ENCODE measurements at regions not wholly inside any gene's neighbourhood (a gene's known extent, or its start where the extent isn't known, plus 50 kb on each side); places are given as distances from the start of the nearest gene placed in this dataset.

GRCh38 chr9:107591781-107592180 lies 102.2 kb upstream of the KLF4 start:
- Mint-ChIP-seq H3K9me3 (no peaks in the 10 kb centered on the region), H3K36me3 (no peaks in the 10 kb centered on the region), H3K27me3 (ENCODE audit: low read depth in 3 of 3) (peaks cover 0 to 3% (median 0%) of the 10 kb centered on the region in 3 donors), H3K27ac (no peak overlapping the region), H3K4me3 (no peak overlapping the region), H3K4me1 (peaks cover 41% of the 10 kb centered on the region)
- Histone ChIP-seq H3K27me3 (ENCODE audit: control insufficient read depth in 2 of 2, insufficient read depth in 2 of 2, low read length in 2 of 2) (no peaks in the 10 kb centered on the region), H3K9me3 (replicated peaks in 1 of 2; ENCODE audit: control insufficient read depth in 1 of 2, insufficient read depth in 1 of 2, low read length in 2 of 2) (no peaks in the 10 kb centered on the region), H3K4me3 (replicated peaks in 1 of 3; ENCODE audit: low read depth in 2 of 3, low read length in 3 of 3) (no peak overlapping the region), H4K20me1 (ENCODE audit: insufficient read depth, low read length) (no peaks in the 10 kb centered on the region), H3K4me2 (replicated peaks; ENCODE audit: extremely low read depth, low read length, poor library complexity, severe bottlenecking) (no peak overlapping the region), H3K9ac (ENCODE audit: insufficient read depth, low read length, poor library complexity, severe bottlenecking) (no peak overlapping the region), H2AFZ (ENCODE audit: insufficient read depth, low read depth, low read length, poor library complexity, severe bottlenecking) (no peak overlapping the region), H3K27ac (ENCODE audit: low read depth in 1 of 2, low read length in 2 of 2) (no peak overlapping the region), H3K36me3 (replicated peaks in 1 of 2; ENCODE audit: control insufficient read depth in 1 of 2, insufficient read depth in 2 of 2, low read length in 2 of 2) (no peaks in the 10 kb centered on the region), H3K4me1 (ENCODE audit: control insufficient read depth in 1 of 2, insufficient read depth in 2 of 2, low read length in 2 of 2) (peaks cover 31 to 39% of the 10 kb centered on the region in 2 donors), H3K79me2 (ENCODE audit: insufficient read depth, low read length) (no peaks in the 10 kb centered on the region)
- intact Hi-C loops (cut with micrococcal nuclease): no loop called here
- WGBS (ENCODE audit: insufficient coverage): no CpG with 5 or more reads among the region's 3 CpGs
- no peak for TF ChIP-seq CTCF (IDR thresholded peaks at IDR 0.05)
- DNase-seq: no peak

GRCh38 chr9:107588393-107588792 lies 98.8 kb upstream of the KLF4 start:
- no peaks in the 10 kb centered on the region for H4K20me1 ChIP-seq (ENCODE audit: insufficient read depth, low read length)
- no peaks in the 10 kb centered on the region for H3K9me3 ChIP-seq (replicated peaks in 1 of 2; ENCODE audit: control insufficient read depth in 1 of 2, insufficient read depth in 1 of 2, low read length in 2 of 2)
- peak overlapping the region; percentile 90 for H2AFZ ChIP-seq (ENCODE audit: insufficient read depth, low read depth, low read length, poor library complexity, severe bottlenecking)
- H3K4me3 ChIP-seq (replicated peaks in 1 of 3; ENCODE audit: low read depth in 2 of 3, low read length in 3 of 3): peak overlapping the region in 1 of 3 experiments; percentile 73
- Mint-ChIP-seq H3K36me3 (no peaks in the 10 kb centered on the region), H3K9me3 (no peaks in the 10 kb centered on the region), H3K4me3 (no peak overlapping the region), H3K4me1 (peaks cover 38% of the 10 kb centered on the region), H3K27ac (no peak overlapping the region), H3K27me3 (ENCODE audit: low read depth in 3 of 3) (peaks cover 0 to 3% (median 0%) of the 10 kb centered on the region in 3 donors)
- WGBS (ENCODE audit: insufficient coverage): 87% methylated on average over 3 of the region's 6 CpGs
- intact Hi-C loops (cut with micrococcal nuclease): no loop called here
- H3K79me2 ChIP-seq (ENCODE audit: insufficient read depth, low read length): no peaks in the 10 kb centered on the region
- H3K4me2 ChIP-seq (replicated peaks; ENCODE audit: extremely low read depth, low read length, poor library complexity, severe bottlenecking): peak overlapping the region; percentile 84
- no peaks in the 10 kb centered on the region for H3K27me3 ChIP-seq (ENCODE audit: control insufficient read depth in 2 of 2, insufficient read depth in 2 of 2, low read length in 2 of 2)
- H3K9ac ChIP-seq (ENCODE audit: insufficient read depth, low read length, poor library complexity, severe bottlenecking): peak overlapping the region; percentile 69
- H3K4me1 ChIP-seq (ENCODE audit: control insufficient read depth in 1 of 2, insufficient read depth in 2 of 2, low read length in 2 of 2): peaks cover 23 to 30% of the 10 kb centered on the region in 2 donors
- no peak for TF ChIP-seq CTCF (IDR thresholded peaks at IDR 0.05)
- peak overlapping the region in 1 of 2 donors; percentile 91 for H3K27ac ChIP-seq (ENCODE audit: low read depth in 1 of 2, low read length in 2 of 2)
- H3K36me3 ChIP-seq (replicated peaks in 1 of 2; ENCODE audit: control insufficient read depth in 1 of 2, insufficient read depth in 2 of 2, low read length in 2 of 2): no peaks in the 10 kb centered on the region
- no peak for DNase-seq

Measured in CD14-positive monocyte (primary cell).